ENCODE measurements at regions not wholly inside any gene's neighbourhood (a gene's known extent, or its start where the extent isn't known, plus 50 kb on each side); places are given as distances from the start of the nearest gene placed in this dataset.
"Not testable (repeated sequence)": the region's sequence is repeated elsewhere in the genome, so short reads cannot be mapped to it uniquely, and the experiment has no call there.

- DNase-seq, result no peak
- in situ Hi-C loops (cut with MboI; ENCODE audit: low pct_unique_long_range_greater_than_20kb, low sequenced_read_pairs), result no loop called here
These were observed 206.0 kb upstream of the HMCN1 start for GRCh38 chr1:185528084-185528676.

GRCh38 chr1:185526344-185527307 is 207.6 kb upstream of the HMCN1 start:
- in situ Hi-C loops (cut with MboI; ENCODE audit: low pct_unique_long_range_greater_than_20kb, low sequenced_read_pairs), result no loop called here
- DNase-seq, result no peak

DNA sequence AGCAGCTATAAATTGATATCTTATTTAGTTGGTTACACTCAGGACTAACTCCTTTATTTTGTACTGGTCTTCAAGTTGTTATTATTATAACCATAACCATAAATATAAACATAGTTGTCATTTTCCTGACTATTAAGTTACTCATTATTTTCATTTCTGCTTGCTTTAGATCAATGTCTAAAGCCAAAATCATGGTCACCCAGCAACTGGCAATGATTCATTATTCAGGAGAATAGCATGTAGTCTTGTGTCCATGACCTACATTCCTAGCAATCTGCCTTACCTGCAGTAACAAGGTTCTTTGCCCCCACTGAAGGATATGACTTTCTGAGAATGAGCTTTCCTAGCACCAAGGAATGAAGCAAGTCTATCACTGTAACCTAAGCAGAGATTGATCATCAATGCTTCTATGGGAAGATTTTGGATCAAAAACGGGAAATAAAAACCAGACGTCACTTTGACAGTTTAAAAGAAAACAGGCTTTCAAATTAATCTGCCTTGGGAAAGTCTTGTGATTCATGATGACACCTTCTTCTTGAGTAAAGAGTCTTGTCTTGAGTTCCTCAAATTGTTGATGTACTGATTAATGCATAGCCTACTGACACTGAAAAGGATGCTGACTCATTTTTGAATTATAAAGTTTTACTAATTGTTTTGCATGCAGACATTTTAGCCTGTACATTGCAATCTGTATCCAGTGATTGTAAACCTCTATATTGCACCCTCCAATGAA is 203.3 kb upstream of the IVNS1ABP start:
- in situ Hi-C loops (cut with MboI; ENCODE audit: low pct_unique_long_range_greater_than_20kb, low sequenced_read_pairs), result no loop called here
- DNase-seq, result no peak

DNA sequence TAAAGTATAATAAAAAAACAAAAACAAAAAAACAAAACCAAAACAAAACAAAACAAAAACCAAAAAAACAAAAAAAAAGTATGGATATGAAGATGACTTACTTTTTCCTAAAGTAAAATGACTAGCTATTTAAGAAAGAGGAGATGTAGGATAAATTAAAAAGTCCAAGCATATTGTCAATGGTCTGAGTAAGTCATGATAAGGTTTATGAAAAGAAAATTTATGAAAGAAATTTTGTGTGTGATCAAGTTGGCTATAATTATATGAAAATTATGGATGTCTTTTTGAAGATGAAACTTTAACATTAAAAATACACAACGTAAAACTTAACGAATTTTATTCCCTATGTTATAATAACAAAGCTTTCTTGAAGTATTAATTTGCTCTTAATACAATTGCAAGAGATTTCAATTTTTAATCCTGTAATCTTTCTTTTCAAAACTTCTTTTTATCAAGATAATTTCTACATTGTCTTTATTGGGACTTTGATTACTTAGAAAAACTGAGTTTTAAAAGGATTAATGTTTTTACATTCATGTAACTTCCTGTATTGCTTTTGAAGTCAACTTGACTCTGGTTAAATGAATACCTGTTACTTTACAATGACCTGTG is 200.9 kb upstream of the IVNS1ABP start:
- DNase-seq, result peak; percentile 7
- in situ Hi-C loops (cut with MboI; ENCODE audit: low pct_unique_long_range_greater_than_20kb, low sequenced_read_pairs), result no loop called here

DNA sequence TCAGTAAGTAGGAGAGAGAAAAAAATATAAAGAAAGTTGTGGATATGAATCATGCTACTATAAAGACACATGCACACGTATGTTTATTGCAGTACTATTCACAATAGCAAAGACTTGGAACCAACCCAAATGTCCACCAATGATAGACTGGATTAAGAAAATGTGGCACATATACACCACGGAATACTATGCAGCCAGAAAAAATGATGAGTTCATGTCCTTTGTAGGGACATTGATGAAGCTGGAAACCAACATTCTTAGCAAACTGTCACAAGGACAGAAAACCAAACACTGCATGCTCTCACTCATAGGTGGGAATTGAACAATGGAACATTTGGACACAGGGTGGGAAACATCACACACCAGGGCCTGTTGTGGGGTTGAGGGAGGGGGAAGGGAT is 200.3 kb upstream of the IVNS1ABP start:
- in situ Hi-C loops (cut with MboI; ENCODE audit: low pct_unique_long_range_greater_than_20kb, low sequenced_read_pairs); DNase-seq: not testable (repeated sequence)

GRCh38 chr1:185515696-185516095 is 198.7 kb upstream of the IVNS1ABP start:
- no peak for DNase-seq
- in situ Hi-C loops (cut with MboI; ENCODE audit: low pct_unique_long_range_greater_than_20kb, low sequenced_read_pairs), result no loop called here

- in situ Hi-C loops (cut with MboI; ENCODE audit: low pct_unique_long_range_greater_than_20kb, low sequenced_read_pairs), result no loop called here
- no peak for DNase-seq
These were observed 197.3 kb upstream of the IVNS1ABP start for GRCh38 chr1:185514311-185514710.

DNA sequence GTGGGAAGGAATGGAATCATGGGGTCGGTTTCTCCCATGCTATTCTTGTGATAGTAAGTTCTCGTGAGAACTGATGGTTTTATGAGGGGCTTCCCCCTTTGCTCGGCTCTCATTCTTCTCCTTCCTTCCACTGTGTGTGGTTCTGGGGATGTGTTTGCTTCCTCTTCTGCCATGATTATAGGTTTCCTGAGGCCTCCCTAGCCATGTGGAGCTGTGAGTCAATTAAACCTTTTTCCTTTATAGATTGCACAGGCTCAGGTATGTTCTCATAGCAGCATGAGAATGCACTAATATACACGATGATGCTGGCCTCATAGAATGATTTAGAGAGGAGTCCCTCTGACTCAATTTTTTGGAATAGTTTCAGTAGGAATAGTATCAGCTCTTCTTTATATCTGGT is 195.4 kb upstream of the IVNS1ABP start:
- in situ Hi-C loops (cut with MboI; ENCODE audit: low pct_unique_long_range_greater_than_20kb, low sequenced_read_pairs), result no loop called here

GRCh38 chr1:185501099-185501498 is 184.1 kb upstream of the IVNS1ABP start:
- in situ Hi-C loops (cut with MboI; ENCODE audit: low pct_unique_long_range_greater_than_20kb, low sequenced_read_pairs), result no loop called here
- no peak for DNase-seq

More for the DNA sequence above, 195.4 kb upstream of the IVNS1ABP start:
- DNase-seq, result peak; percentile 9

DNA sequence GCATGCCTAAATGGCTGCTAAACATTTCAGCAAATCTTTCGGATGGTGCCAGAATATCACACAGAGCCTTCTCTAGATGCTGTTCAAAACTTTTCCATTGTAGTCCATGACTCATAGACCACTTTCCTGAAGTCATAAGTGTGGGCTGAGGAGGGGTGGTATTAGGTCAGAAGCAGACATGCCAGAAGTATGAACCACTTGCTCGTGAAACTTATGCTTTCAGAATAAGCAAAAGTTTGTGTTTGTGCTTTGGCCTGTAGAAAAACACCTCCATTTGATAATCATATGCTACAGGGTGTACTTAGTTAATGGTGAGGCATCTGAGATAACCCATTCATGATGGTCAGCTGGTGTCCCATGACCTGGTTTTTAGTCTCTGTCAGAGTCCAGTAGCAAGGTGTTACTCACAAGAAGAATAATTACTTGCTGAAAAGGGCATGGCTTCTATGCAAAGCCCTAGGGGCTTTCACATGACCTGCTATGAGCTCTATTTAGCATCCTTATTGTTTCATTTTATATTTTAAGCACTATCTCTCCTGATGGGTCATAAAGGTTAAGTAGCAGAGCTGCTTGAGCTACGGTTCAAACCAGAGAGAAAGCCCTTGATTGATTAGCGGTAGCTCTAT is 183.1 kb upstream of the IVNS1ABP start:
- DNase-seq, result no peak
- in situ Hi-C loops (cut with MboI; ENCODE audit: low pct_unique_long_range_greater_than_20kb, low sequenced_read_pairs), result no loop called here

GRCh38 chr1:185498207-185498606 is 181.2 kb upstream of the IVNS1ABP start:
- in situ Hi-C loops (cut with MboI; ENCODE audit: low pct_unique_long_range_greater_than_20kb, low sequenced_read_pairs), result no loop called here
- no peak for DNase-seq

DNA sequence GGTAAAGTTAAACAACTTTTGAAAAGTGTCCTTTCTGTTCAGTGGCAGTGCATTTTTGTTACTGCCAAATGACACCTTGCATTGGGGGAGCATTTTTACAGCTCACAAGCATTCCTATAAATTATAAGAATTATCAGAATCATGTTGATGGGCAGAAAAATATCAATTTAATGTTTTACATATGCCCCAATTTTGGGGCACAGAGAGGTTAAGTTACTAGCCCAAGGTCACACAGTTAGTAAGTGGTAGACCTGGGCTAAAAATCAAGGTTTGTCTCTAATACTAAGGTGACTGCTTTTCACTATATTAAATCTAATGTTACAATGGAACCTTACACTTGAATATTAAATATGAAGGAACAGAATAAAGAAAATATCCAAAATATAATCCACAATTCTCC is 180.1 kb upstream of the IVNS1ABP start:
- in situ Hi-C loops (cut with MboI; ENCODE audit: low pct_unique_long_range_greater_than_20kb, low sequenced_read_pairs), result no loop called here

DNA sequence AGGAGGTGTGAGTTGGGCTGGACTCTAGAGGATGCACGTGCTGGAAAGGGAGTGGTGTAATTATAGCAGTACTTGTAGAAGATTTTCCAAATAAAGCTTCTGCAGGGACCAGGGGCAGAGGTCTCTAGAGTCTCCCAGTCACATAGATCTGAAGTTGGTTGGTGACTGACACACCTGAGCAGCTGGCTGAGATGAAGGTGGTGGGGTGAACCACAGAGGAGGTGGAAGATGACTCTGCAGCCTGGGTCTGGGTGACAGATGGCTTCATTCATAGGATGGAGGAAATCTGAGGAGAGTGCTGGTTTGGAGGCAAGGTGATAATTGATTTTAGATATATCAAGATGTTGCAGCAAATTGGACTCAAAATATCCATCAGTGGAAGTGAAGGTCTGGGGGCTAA is 178.9 kb upstream of the IVNS1ABP start:
- no peak for DNase-seq
- in situ Hi-C loops (cut with MboI; ENCODE audit: low pct_unique_long_range_greater_than_20kb, low sequenced_read_pairs), result no loop called here

More for the DNA sequence above, 180.1 kb upstream of the IVNS1ABP start:
- no peak for DNase-seq

DNA sequence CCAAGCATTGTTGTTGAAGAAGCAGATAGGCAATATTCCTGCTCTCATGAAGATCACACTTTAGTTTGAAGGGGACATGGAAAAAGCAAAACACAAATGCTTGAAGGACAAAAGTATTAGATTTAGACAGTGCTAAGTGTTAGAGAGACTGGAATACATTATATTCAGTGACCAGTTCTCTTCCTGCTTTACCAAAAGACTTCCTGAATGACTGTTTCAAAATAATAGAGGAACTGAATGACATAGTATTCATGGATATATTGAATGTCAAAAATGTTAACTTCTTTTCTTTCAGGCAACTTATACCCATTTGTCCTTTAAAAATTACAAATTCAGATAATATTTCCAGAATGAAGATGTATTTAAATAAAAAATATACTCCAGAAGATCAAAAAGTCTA is 178.0 kb upstream of the IVNS1ABP start:
- in situ Hi-C loops (cut with MboI; ENCODE audit: low pct_unique_long_range_greater_than_20kb, low sequenced_read_pairs), result no loop called here
- no peak for DNase-seq

DNA sequence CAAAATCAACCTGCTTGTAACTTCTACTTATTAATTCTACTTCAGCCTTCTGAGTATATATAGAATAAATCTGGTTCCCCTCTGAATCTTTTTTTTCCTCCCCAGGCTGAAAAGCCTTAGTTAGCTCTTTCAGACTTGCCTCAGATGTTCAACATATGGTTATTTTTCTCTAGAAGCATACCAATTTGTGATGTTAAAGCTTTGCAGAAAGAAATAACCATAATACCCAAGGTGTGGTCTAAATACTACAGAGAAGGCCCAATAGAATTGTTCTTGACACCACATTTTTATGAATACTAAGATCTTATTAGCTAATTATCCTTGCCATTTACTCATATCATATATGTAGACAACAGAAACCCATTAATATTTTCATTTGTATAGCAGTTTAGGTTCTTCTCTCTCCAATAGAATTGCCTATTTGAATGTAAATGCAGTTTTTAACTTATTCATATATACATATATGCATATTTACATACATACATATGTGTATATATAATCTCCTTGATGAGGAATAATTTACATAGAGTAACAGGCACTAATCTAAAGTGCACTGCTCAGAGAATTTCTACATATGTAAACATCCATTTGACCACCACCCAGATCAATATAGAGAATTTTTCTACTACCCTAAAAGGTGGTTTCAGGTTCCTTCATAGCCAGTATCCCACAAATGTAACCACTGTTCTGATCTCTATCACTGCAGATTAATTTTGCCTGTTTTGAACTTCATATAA is 175.2 kb upstream of the IVNS1ABP start:
- in situ Hi-C loops (cut with MboI; ENCODE audit: low pct_unique_long_range_greater_than_20kb, low sequenced_read_pairs), result no loop called here
- no peak for DNase-seq

- in situ Hi-C loops (cut with MboI; ENCODE audit: low pct_unique_long_range_greater_than_20kb, low sequenced_read_pairs), result no loop called here
- DNase-seq, result no peak
These were observed 174.6 kb upstream of the IVNS1ABP start for GRCh38 chr1:185491604-185492003.

- in situ Hi-C loops (cut with MboI; ENCODE audit: low pct_unique_long_range_greater_than_20kb, low sequenced_read_pairs), result no loop called here
- no peak for DNase-seq
These were observed 173.9 kb upstream of the IVNS1ABP start for GRCh38 chr1:185490924-185491323.

DNA sequence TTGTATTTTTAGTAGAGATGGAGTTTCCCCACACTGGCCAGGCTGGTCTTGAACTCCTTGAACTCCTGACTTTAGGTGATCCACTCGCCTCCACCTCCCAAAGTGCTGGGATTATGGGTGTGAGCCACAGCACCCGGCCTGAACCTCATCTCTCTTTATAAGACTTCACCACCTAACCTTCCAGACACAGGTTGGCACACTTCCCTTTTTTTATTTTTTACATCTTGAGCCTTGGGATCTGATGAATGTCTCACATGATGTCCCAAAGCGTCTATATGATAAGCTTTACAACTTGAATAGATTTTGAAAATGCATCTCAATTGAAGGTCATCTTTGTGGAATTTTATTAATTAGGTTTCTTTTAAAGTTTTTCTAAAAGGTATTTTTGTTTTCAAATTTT is 172.4 kb upstream of the IVNS1ABP start:
- in situ Hi-C loops (cut with MboI; ENCODE audit: low pct_unique_long_range_greater_than_20kb, low sequenced_read_pairs), result no loop called here
- DNase-seq, result no peak

All from KBM-7 (cell line).